HCT116 (cell line): ENCODE measurements at regions not wholly inside any gene's neighbourhood (a gene's known extent, or its start where the extent isn't known, plus 50 kb on each side); places are given as distances from the start of the nearest gene placed in this dataset.

Experiments
- ATAC-seq: fragments of 200-7000 bp; cut with Tn5 transposase; 2 replicates; pipeline ENCODE4 v1.9.1; 2020; ENCODE audit warnings: mild to moderate bottlenecking, moderate library complexity
- BruUV-seq: library from RNA; stranded (reverse); fragments of 400-500 nt; replicated peaks from 2 replicates; lab custom pipeline; 2021; lab: Mats Ljungman, UMichigan
- CTCF ChIA-PET: fragments of 300-600 bp; sonication (Branson Sonifier 250); formaldehyde crosslinking; loops from one replicate; lab custom pipeline; 2021; ENCODE audit warnings: antibody characterized with exemption; lab: Charles Lee
- POLR2A ChIA-PET: fragments of 300-600, 350-600 bp; sonication (Branson Sonifier 250); formaldehyde crosslinking; loops from one replicate; lab custom pipeline; 2021; ENCODE audit warnings: antibody characterized with exemption; lab: Charles Lee
- RAD21 ChIA-PET, 2 experiments: fragments of 300-600 bp; sonication (Branson Sonifier 250); formaldehyde crosslinking; loops; one replicate each; lab custom pipeline; 2023; ENCODE audit warnings: low total read pairs in 2 of 2; ENCODE audit not compliant: uncharacterized antibody in 2 of 2, unreplicated experiment in 2 of 2, low non-redundant PET in 1 of 2; lab: Charles Lee
- DNase-seq: peaks from one replicate; pipeline ENCODE4 v3.0.0-alpha.2; 2010; ENCODE audit warnings: low read depth, low spot score
- H2AFZ ChIP-seq: fragments of 200-600 bp; shearing (Covaris generic), sonication (generic); 2 replicates; pipeline ENCODE4 v1.6.1; 2017; ENCODE audit warnings: low read depth, mixed run types, mixed read lengths, antibody characterized with exemption, low read length; ENCODE audit not compliant: poor library complexity, severe bottlenecking
- H3K27ac ChIP-seq: 2 replicates; pipeline ENCODE4 v1.5.1; 2012; ENCODE audit warnings: low read depth, low read length
- H3K27me3 ChIP-seq: fragments of 200-600 bp; sonication (generic); 2 replicates; pipeline ENCODE4 v1.6.1; 2016; ENCODE audit warnings: mixed run types, low read length, mixed read lengths; ENCODE audit not compliant: insufficient read depth
- H3K36me3 ChIP-seq, 2 experiments: fragments of 200-500 bp in 1 of 2; fragments of 200-600 bp in 1 of 2; sonication (Bioruptor generic) in 1 of 2; sonication (generic) in 1 of 2; 2 replicates each; pipeline versions ENCODE4 v1.5.1 to v1.6.1; 2014 to 2016; ENCODE audit warnings: low read length in 2 of 2, inconsistent platforms in 1 of 2, mixed read lengths in 1 of 2, mixed run types in 1 of 2; ENCODE audit not compliant: insufficient read depth in 2 of 2, control insufficient read depth in 1 of 2
- H3K4me1 ChIP-seq, 2 experiments: fragments of 200-600 bp in 1 of 2; sonication (generic) in 1 of 2; 2 replicates each; pipeline versions ENCODE4 v1.5.1 to v1.6.1; 2012 to 2017; ENCODE audit warnings: low read length in 2 of 2, inconsistent platforms in 1 of 2, mild to moderate bottlenecking in 1 of 2, mixed read lengths in 1 of 2, mixed run types in 1 of 2, moderate library complexity in 1 of 2; ENCODE audit not compliant: insufficient read depth in 2 of 2, control insufficient read depth in 1 of 2
- H3K4me2 ChIP-seq: fragments of 200-600 bp; sonication (generic); 2 replicates; pipeline ENCODE4 v1.6.1; 2017; ENCODE audit warnings: mixed run types, low read length, mixed read lengths
- H3K4me3 ChIP-seq, 2 experiments: fragments of 200-600 bp in 1 of 2; sonication (generic) in 1 of 2; replicated peaks in 1 of 2; 2 replicates each; pipeline ENCODE4 v1.5.1; 2011 to 2016; ENCODE audit warnings: low read length in 2 of 2, control low read depth in 1 of 2, low read depth in 1 of 2, mild to moderate bottlenecking in 1 of 2, mixed read lengths in 1 of 2, mixed run types in 1 of 2
- H3K79me2 ChIP-seq: fragments of 200-600 bp; sonication (generic); 2 replicates; pipeline ENCODE4 v1.6.1; 2017; ENCODE audit warnings: mild to moderate bottlenecking, mixed run types, low read length, moderate library complexity, mixed read lengths; ENCODE audit not compliant: insufficient read depth
- H3K9ac ChIP-seq: fragments of 200-600 bp; sonication (generic); 2 replicates; pipeline ENCODE4 v1.6.1; 2016; ENCODE audit warnings: low read length, mixed read lengths
- H3K9me2 ChIP-seq: fragments of 200-600 bp; sonication (generic), shearing (Covaris generic); 2 replicates; pipeline ENCODE4 v1.6.1; 2017; ENCODE audit warnings: mixed run types, mild to moderate bottlenecking, moderate library complexity; ENCODE audit not compliant: insufficient read depth
- H3K9me3 ChIP-seq, 2 experiments: fragments of 200-500 bp in 1 of 2; fragments of 200-600 bp in 1 of 2; sonication (Bioruptor generic) in 1 of 2; sonication (generic) in 1 of 2; 2 replicates each; pipeline ENCODE4 v1.6.1; 2014 to 2017; ENCODE audit warnings: low read length in 2 of 2, mixed read lengths in 2 of 2, inconsistent platforms in 1 of 2, low read depth in 1 of 2, mild to moderate bottlenecking in 1 of 2, mixed run types in 1 of 2, moderate library complexity in 1 of 2; ENCODE audit not compliant: control insufficient read depth in 1 of 2, insufficient read depth in 1 of 2
- H4K20me1 ChIP-seq: fragments of 200-600 bp; sonication (generic), shearing (Covaris generic); 2 replicates; pipeline ENCODE4 v1.6.1; 2017; ENCODE audit warnings: mixed run types, mild to moderate bottlenecking, moderate library complexity; ENCODE audit not compliant: insufficient read depth
- CBX3 ChIP-seq: IDR thresholded peaks from 2 replicates; pipeline ENCODE4 v1.6.1; 2012; ENCODE audit warnings: low read depth
- EGR1 ChIP-seq: IDR thresholded peaks from 2 replicates; pipeline ENCODE4 v1.6.1; 2012; ENCODE audit warnings: low read depth
- EZH2phosphoT487 ChIP-seq: fragments of 200-600 bp; IDR thresholded peaks from 2 replicates; pipeline ENCODE4 v1.6.1; 2018; ENCODE audit warnings: antibody characterized with exemption, borderline replicate concordance
- FOSL1 ChIP-seq: IDR thresholded peaks from 2 replicates; pipeline ENCODE4 v1.6.1; 2012; ENCODE audit warnings: low read depth
- MAX ChIP-seq: IDR thresholded peaks from 2 replicates; pipeline ENCODE4 v1.6.1; 2012
- POLR2A ChIP-seq: IDR thresholded peaks from 2 replicates; pipeline ENCODE4 v1.7.0; 2011; ENCODE audit warnings: borderline replicate concordance; ENCODE audit not compliant: insufficient read depth, insufficient read length; ENCODE audit errors: extremely low read depth
- POLR2AphosphoS5 ChIP-seq: IDR thresholded peaks from 2 replicates; pipeline ENCODE4 v1.6.1; 2011; ENCODE audit warnings: mild to moderate bottlenecking, low read depth, low read length, moderate library complexity
- SIN3A ChIP-seq: IDR thresholded peaks from 2 replicates; pipeline ENCODE4 v1.6.1; 2012; ENCODE audit warnings: low read depth
- SP1 ChIP-seq: IDR thresholded peaks from 2 replicates; pipeline ENCODE4 v1.6.1; 2012; ENCODE audit warnings: low read depth
- TCF7L2 ChIP-seq: IDR thresholded peaks from 2 replicates; pipeline ENCODE4 v1.7.0; 2011; ENCODE audit warnings: borderline replicate concordance, inconsistent platforms; ENCODE audit not compliant: insufficient read depth, insufficient read length; ENCODE audit errors: extremely low read depth
- YY1 ChIP-seq: IDR thresholded peaks from 2 replicates; pipeline ENCODE4 v1.6.1; 2011; ENCODE audit warnings: low read length, low read depth, moderate library complexity, mild to moderate bottlenecking; ENCODE audit not compliant: insufficient replicate concordance; ENCODE audit errors: extremely low read depth
- ZBTB33 ChIP-seq: IDR thresholded peaks from 2 replicates; pipeline ENCODE4 v1.6.1; 2011; ENCODE audit warnings: mild to moderate bottlenecking, low read length, moderate library complexity; ENCODE audit not compliant: insufficient replicate concordance; ENCODE audit errors: extremely low read depth
- intact Hi-C: fragments of 100-400 bp; cut with micrococcal nuclease; formaldehyde crosslinking; loops from 2 replicates; pipeline ENCODE4 v1.10.0; 2022
- TF ChIP-seq, protein P1 (sequence below), 3 experiments: fragments of 200-600 bp in 1 of 3; sonication (generic) in 1 of 3; IDR thresholded peaks in 2 of 3; conservative IDR thresholded peaks in 1 of 3; 2 replicates each; pipeline ENCODE4 v1.5.1; 2012 to 2017; ENCODE audit warnings: low read depth in 2 of 3, low read length in 2 of 3, antibody characterized with exemption in 1 of 3, borderline replicate concordance in 1 of 3, control low read depth in 1 of 3, mild to moderate bottlenecking in 1 of 3, mixed read lengths in 1 of 3, mixed run types in 1 of 3, moderate library complexity in 1 of 3; ENCODE audit not compliant: insufficient read depth in 1 of 3

GRCh38 chr1:232404227-232404626 lies 225.7 kb downstream of the SIPA1L2 start:
- Histone ChIP-seq H3K9me2 (no peaks in the 10 kb centered on the region), H3K9ac (no peak overlapping the region), H3K9me3 (no peaks in the 10 kb centered on the region), H3K36me3 (no peaks in the 10 kb centered on the region), H3K27ac (no peak overlapping the region), H3K27me3 (no peaks in the 10 kb centered on the region)
- CTCF ChIA-PET = no interaction called here
- TF ChIP-seq TCF7L2 (no peak), EZH2phosphoT487 (no peak), EGR1 (no peak), POLR2AphosphoS5 (no peak), POLR2A (no peak), YY1 (no peak), FOSL1 (no peak), CBX3 (no peak)
- TF ChIP-seq, all 23 proteins: peak for 0
- DNase-seq = no peak
- no peak overlapping the region for H3K4me2 ChIP-seq
- no TSS peak for BruUV-seq
- no peak for ATAC-seq
- ChIA-PET POLR2A (no interaction called here), RAD21 (no interaction called here)
- intact Hi-C loops = no loop called here
- H2AFZ ChIP-seq = no peak overlapping the region
- no peaks in the 10 kb centered on the region for H4K20me1 ChIP-seq
- H3K79me2 ChIP-seq = no peaks in the 10 kb centered on the region
- no peaks in the 10 kb centered on the region for H3K4me1 ChIP-seq
- no peak overlapping the region for H3K4me3 ChIP-seq

DNA sequence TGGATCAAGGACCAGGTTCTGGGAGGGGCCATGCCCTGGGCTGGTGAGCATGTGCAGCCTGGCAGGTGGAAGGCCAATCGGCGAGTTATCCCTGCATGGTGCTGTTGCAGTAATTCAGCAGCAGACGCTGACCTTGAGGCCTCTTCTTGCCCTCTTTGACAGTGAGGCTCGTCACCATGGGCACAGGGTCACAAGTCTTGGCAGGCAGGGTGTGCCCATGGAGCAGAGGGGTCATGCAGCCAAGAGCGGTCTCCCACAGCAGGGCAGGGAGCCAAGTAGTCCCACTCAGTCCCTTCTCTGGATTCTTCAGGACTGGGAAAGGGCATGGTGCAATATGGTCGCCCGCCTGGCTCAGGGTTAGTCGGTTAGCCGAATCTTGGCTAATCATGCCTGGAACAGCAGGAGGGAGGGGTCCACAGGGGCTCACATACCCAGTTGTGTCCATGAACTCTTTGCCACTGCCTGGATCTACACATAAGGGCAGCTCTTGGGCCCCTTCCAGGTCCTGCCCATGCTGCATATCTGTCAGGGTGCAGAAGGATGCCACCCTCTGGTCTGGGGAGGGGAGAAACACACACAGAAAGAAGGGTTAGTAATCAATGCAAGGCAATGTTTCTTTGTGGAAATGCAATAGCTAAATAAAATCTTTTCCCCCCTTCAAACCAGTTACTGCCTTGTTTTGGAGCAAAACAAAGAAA lies 226.8 kb downstream of the SIPA1L2 start:
- Histone ChIP-seq H3K36me3 (no peaks in the 10 kb centered on the region), H3K27ac (no peak overlapping the region), H4K20me1 (no peaks in the 10 kb centered on the region), H3K4me2 (no peak overlapping the region), H3K9ac (no peak overlapping the region), H3K9me3 (no peaks in the 10 kb centered on the region), H2AFZ (no peak overlapping the region), H3K9me2 (no peaks in the 10 kb centered on the region), H3K4me1 (no peaks in the 10 kb centered on the region), H3K4me3 (no peak overlapping the region), H3K27me3 (no peaks in the 10 kb centered on the region), H3K79me2 (no peaks in the 10 kb centered on the region)
- BruUV-seq = no TSS peak
- ATAC-seq (no peak), DNase-seq (no peak)
- RAD21 ChIA-PET = no interaction called here
- intact Hi-C loops = no loop called here
- CTCF ChIA-PET = no interaction called here
- TF ChIP-seq ZBTB33 = no peak
- TF ChIP-seq MAX = no peak
- TF ChIP-seq, protein P1, sequence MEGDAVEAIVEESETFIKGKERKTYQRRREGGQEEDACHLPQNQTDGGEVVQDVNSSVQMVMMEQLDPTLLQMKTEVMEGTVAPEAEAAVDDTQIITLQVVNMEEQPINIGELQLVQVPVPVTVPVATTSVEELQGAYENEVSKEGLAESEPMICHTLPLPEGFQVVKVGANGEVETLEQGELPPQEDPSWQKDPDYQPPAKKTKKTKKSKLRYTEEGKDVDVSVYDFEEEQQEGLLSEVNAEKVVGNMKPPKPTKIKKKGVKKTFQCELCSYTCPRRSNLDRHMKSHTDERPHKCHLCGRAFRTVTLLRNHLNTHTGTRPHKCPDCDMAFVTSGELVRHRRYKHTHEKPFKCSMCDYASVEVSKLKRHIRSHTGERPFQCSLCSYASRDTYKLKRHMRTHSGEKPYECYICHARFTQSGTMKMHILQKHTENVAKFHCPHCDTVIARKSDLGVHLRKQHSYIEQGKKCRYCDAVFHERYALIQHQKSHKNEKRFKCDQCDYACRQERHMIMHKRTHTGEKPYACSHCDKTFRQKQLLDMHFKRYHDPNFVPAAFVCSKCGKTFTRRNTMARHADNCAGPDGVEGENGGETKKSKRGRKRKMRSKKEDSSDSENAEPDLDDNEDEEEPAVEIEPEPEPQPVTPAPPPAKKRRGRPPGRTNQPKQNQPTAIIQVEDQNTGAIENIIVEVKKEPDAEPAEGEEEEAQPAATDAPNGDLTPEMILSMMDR (IDR thresholded peaks at IDR 0.05 in 2 of 3, conservative IDR thresholded peaks at IDR 0.05 in 1 of 3; ENCODE audit: borderline replicate concordance in 1 of 3, insufficient read depth in 1 of 3, low read depth in 2 of 3, low read length in 2 of 3) = no peak
- no peak for TF ChIP-seq EZH2phosphoT487
- TF ChIP-seq POLR2AphosphoS5 = no peak
- no peak for TF ChIP-seq TCF7L2
- TF ChIP-seq YY1 = no peak
- TF ChIP-seq SP1 = no peak
- TF ChIP-seq EGR1 = no peak
- no peak for TF ChIP-seq SIN3A
- no peak for TF ChIP-seq FOSL1
- POLR2A ChIA-PET = no interaction called here
